Neutrophil (primary cell): ENCODE measurements at regions not wholly inside any gene's neighbourhood (a gene's known extent, or its start where the extent isn't known, plus 50 kb on each side); places are given as distances from the start of the nearest gene placed in this dataset.

ENCODE experiments used
- H3K27ac ChIP-seq: fragments of 200-600 bp; sonication (generic); 2 replicates; pipeline ENCODE4 v1.5.1; 2016; ENCODE audit warnings: mild to moderate bottlenecking, moderate library complexity
- H3K27me3 ChIP-seq: fragments of 200-600 bp; sonication (generic); 2 replicates; pipeline ENCODE4 v1.6.0; 2016; ENCODE audit warnings: mild to moderate bottlenecking
- H3K36me3 ChIP-seq: fragments of 200-600 bp; sonication (generic); 2 replicates; pipeline ENCODE4 v1.5.1; 2017
- H3K4me1 ChIP-seq, 2 experiments: fragments of 200-600 bp in 1 of 2; sonication (generic) in 1 of 2; 1 replicate in 1 of 2; 2 replicates in 1 of 2; pipeline versions ENCODE4 v1.5.1 to v1.6.1; 2013 to 2016; ENCODE audit warnings: low read depth in 1 of 2, low read length in 1 of 2, mild to moderate bottlenecking in 1 of 2, moderate library complexity in 1 of 2; ENCODE audit not compliant: control insufficient read depth in 1 of 2, insufficient read depth in 1 of 2
- H3K4me3 ChIP-seq, 2 experiments: fragments of 200-600 bp in 1 of 2; sonication (generic) in 1 of 2; 1 replicate in 1 of 2; 2 replicates in 1 of 2; pipeline ENCODE4 v1.5.1; 2013 to 2016; ENCODE audit warnings: low read depth in 1 of 2, low read length in 1 of 2, mild to moderate bottlenecking in 1 of 2, moderate library complexity in 1 of 2
- H3K9me3 ChIP-seq: fragments of 200-600 bp; sonication (generic); 2 replicates; pipeline ENCODE4 v1.5.1; 2016
- CTCF ChIP-seq: fragments of 200-600 bp; sonication (generic); IDR thresholded peaks from 2 replicates; pipeline ENCODE4 v1.5.1; 2016; ENCODE audit warnings: antibody characterized with exemption

- no peak for TF ChIP-seq CTCF
- H3K9me3 ChIP-seq: no peaks in the 10 kb centered on the region
Observed at GRCh38 chr21:23804866-23805265, 1802.4 kb downstream of the MRPL39 start.

DNA sequence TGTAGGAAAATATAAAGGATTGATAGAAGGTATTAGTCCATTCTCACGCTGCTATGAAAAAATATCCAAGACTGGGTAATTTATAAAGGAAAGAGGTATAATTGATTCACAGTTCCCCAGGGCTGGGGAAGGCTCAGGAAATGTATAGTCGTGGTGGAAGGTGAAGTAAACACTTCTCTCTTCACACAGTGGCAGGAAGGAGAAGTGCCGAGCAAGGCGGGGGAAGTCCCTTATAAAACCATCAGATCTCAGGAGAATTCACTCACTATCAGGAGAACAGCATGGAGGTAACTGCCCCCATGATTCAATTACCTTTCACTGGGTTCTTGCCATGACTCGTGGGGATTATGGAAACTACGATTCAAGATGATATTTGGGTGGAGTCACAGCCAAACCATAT, 1806.0 kb downstream of the MRPL39 start:
- Histone ChIP-seq H3K4me3 (no peak overlapping the region), H3K9me3 (no peaks in the 10 kb centered on the region), H3K27ac (no peak overlapping the region), H3K27me3 (no peaks in the 10 kb centered on the region), H3K4me1 (no peaks in the 10 kb centered on the region), H3K36me3 (no peaks in the 10 kb centered on the region)
- no peak for TF ChIP-seq CTCF

More at GRCh38 chr21:23804866-23805265, 1802.4 kb downstream of the MRPL39 start:
- no peak overlapping the region for H3K27ac ChIP-seq
- H3K4me1 ChIP-seq: no peaks in the 10 kb centered on the region
- H3K36me3 ChIP-seq: no peaks in the 10 kb centered on the region
- no peaks in the 10 kb centered on the region for H3K27me3 ChIP-seq
- H3K4me3 ChIP-seq: no peak overlapping the region

- H3K27ac ChIP-seq: no peak overlapping the region
- no peaks in the 10 kb centered on the region for H3K4me1 ChIP-seq
- H3K27me3 ChIP-seq: no peaks in the 10 kb centered on the region
- H3K9me3 ChIP-seq: no peaks in the 10 kb centered on the region
- H3K4me3 ChIP-seq: no peak overlapping the region
- no peak for TF ChIP-seq CTCF
- H3K36me3 ChIP-seq: no peaks in the 10 kb centered on the region
Observed at GRCh38 chr21:23799376-23799775, 1807.9 kb downstream of the MRPL39 start.

- Histone ChIP-seq H3K27ac (no peak overlapping the region), H3K27me3 (no peaks in the 10 kb centered on the region), H3K9me3 (no peaks in the 10 kb centered on the region), H3K36me3 (no peaks in the 10 kb centered on the region), H3K4me3 (no peak overlapping the region), H3K4me1 (no peaks in the 10 kb centered on the region)
- no peak for TF ChIP-seq CTCF
Observed at GRCh38 chr21:23792300-23792699, 1815.0 kb downstream of the MRPL39 start.

- Histone ChIP-seq H3K27ac (no peak overlapping the region), H3K36me3 (no peaks in the 10 kb centered on the region), H3K4me3 (no peak overlapping the region), H3K9me3 (no peaks in the 10 kb centered on the region), H3K27me3 (no peaks in the 10 kb centered on the region), H3K4me1 (no peaks in the 10 kb centered on the region)
- TF ChIP-seq CTCF: no peak
Observed at GRCh38 chr21:23789864-23790263, 1817.4 kb downstream of the MRPL39 start.

- Histone ChIP-seq H3K9me3 (no peaks in the 10 kb centered on the region), H3K4me1 (no peaks in the 10 kb centered on the region), H3K36me3 (no peaks in the 10 kb centered on the region), H3K4me3 (no peak overlapping the region), H3K27me3 (no peaks in the 10 kb centered on the region), H3K27ac (no peak overlapping the region)
- no peak for TF ChIP-seq CTCF
Observed at GRCh38 chr21:23780326-23780725, 1827.0 kb downstream of the MRPL39 start.
